ENCODE measurements at regions not wholly inside any gene's neighbourhood (a gene's known extent, or its start where the extent isn't known, plus 50 kb on each side); places are given as distances from the start of the nearest gene placed in this dataset.

DNA sequence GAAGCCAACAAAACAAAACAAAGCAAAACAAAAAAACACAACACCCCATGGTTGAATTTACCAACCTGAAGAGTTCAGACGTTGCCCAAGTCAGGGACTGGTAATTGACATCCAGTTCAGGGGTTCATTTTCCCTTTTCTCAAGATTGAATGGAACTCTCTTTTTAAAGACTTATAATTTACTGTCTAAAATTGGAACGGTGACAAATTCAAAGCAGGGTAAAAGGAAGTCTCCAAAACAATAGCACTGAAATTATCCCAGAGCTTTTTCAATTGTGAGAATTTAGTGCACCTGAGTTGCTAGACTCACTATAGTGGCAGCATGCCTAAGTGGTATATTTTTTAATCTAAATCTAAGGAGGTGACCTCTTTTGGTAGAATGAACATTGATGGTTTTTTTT, 90.9 kb upstream of the PREP start:
- TF ChIP-seq, protein P1, sequence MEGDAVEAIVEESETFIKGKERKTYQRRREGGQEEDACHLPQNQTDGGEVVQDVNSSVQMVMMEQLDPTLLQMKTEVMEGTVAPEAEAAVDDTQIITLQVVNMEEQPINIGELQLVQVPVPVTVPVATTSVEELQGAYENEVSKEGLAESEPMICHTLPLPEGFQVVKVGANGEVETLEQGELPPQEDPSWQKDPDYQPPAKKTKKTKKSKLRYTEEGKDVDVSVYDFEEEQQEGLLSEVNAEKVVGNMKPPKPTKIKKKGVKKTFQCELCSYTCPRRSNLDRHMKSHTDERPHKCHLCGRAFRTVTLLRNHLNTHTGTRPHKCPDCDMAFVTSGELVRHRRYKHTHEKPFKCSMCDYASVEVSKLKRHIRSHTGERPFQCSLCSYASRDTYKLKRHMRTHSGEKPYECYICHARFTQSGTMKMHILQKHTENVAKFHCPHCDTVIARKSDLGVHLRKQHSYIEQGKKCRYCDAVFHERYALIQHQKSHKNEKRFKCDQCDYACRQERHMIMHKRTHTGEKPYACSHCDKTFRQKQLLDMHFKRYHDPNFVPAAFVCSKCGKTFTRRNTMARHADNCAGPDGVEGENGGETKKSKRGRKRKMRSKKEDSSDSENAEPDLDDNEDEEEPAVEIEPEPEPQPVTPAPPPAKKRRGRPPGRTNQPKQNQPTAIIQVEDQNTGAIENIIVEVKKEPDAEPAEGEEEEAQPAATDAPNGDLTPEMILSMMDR (IDR thresholded peaks at IDR 0.05): no peak
- TF ChIP-seq POLR2A (IDR thresholded peaks at IDR 0.05): no peak
